HG03159 (cell line): ENCODE measurements at regions not wholly inside any gene's neighbourhood (a gene's known extent, or its start where the extent isn't known, plus 50 kb on each side); places are given as distances from the start of the nearest gene placed in this dataset.

ENCODE experiments used
- ATAC-seq: cut with Tn5 transposase; IDR thresholded peaks from one replicate; pipeline ENCODE4 v1.9.1; 2021; ENCODE audit warnings: mild to moderate bottlenecking, moderate library complexity; ENCODE audit not compliant: unreplicated experiment

GRCh38 chrX:40485102-40485826, 95.5 kb upstream of the ATP6AP2 start:
- no peak for ATAC-seq

GRCh38 chrX:40484408-40485091, 96.2 kb upstream of the ATP6AP2 start:
- ATAC-seq, result no peak

GRCh38 chrX:40483502-40483901, 97.3 kb upstream of the ATP6AP2 start:
- no peak for ATAC-seq

GRCh38 chrX:40479777-40480318, 100.9 kb upstream of the ATP6AP2 start:
- ATAC-seq, result no peak

GRCh38 chrX:40478474-40479065, 102.2 kb upstream of the ATP6AP2 start:
- ATAC-seq, result no peak

GRCh38 chrX:40476958-40477357, 103.8 kb upstream of the ATP6AP2 start:
- no peak for ATAC-seq

- no peak for ATAC-seq
These were observed 106.1 kb upstream of the ATP6AP2 start for GRCh38 chrX:40474645-40475044.

- ATAC-seq, result no peak
These were observed 106.6 kb upstream of the ATP6AP2 start for GRCh38 chrX:40474205-40474626.

GRCh38 chrX:40473460-40474204, 107.1 kb upstream of the ATP6AP2 start:
- no peak for ATAC-seq

GRCh38 chrX:40471965-40472648, 108.7 kb upstream of the ATP6AP2 start:
- no peak for ATAC-seq

GRCh38 chrX:40470830-40471429, 109.8 kb upstream of the ATP6AP2 start:
- no peak for ATAC-seq

GRCh38 chrX:40469316-40469715, 111.5 kb upstream of the ATP6AP2 start:
- no peak for ATAC-seq

GRCh38 chrX:40468033-40468846, 112.5 kb upstream of the ATP6AP2 start:
- ATAC-seq, result peak; percentile 48

- ATAC-seq, result no peak
These were observed 113.3 kb upstream of the ATP6AP2 start for GRCh38 chrX:40467454-40467853.

GRCh38 chrX:40465735-40466551, 114.8 kb upstream of the ATP6AP2 start:
- ATAC-seq, result no peak

- no peak for ATAC-seq
These were observed 118.0 kb upstream of the ATP6AP2 start for GRCh38 chrX:40462795-40463194.

- no peak for ATAC-seq
These were observed 119.8 kb upstream of the ATP6AP2 start for GRCh38 chrX:40460926-40461325.

GRCh38 chrX:40459571-40460158, 121.1 kb upstream of the ATP6AP2 start:
- no peak for ATAC-seq
